Epithelial cell of esophagus (primary cell): ENCODE measurements at regions not wholly inside any gene's neighbourhood (a gene's known extent, or its start where the extent isn't known, plus 50 kb on each side); places are given as distances from the start of the nearest gene placed in this dataset.

Source experiments
- DNase-seq: peaks from one replicate; pipeline ENCODE4 v3.0.0; 2010; ENCODE audit warnings: low read depth
- H3K4me3 ChIP-seq: 2 replicates; pipeline ENCODE4 v1.5.1; 2011; ENCODE audit warnings: mild to moderate bottlenecking, low read length, control low read depth
- CTCF ChIP-seq: IDR thresholded peaks from 2 replicates; pipeline ENCODE4 v1.5.1; 2011; ENCODE audit warnings: low read depth, mild to moderate bottlenecking, low read length, control low read depth, inconsistent platforms; ENCODE audit not compliant: insufficient read depth; ENCODE audit errors: missing control alignments

- H3K4me3 ChIP-seq: no peak overlapping the region
- no peak for DNase-seq
- no peak for TF ChIP-seq CTCF
Observed at GRCh38 chr9:118976160-118976559, 393.1 kb downstream of the BRINP1 start.

- TF ChIP-seq CTCF: no peak
- DNase-seq: no peak
- no peak overlapping the region for H3K4me3 ChIP-seq
Observed at GRCh38 chr9:118984607-118985006, 384.6 kb downstream of the BRINP1 start.

- DNase-seq: no peak
- H3K4me3 ChIP-seq: no peak overlapping the region
- TF ChIP-seq CTCF: no peak
Observed at GRCh38 chr9:118985851-118986250, 383.4 kb downstream of the BRINP1 start.

- no peak for DNase-seq
- TF ChIP-seq CTCF: no peak
- no peak overlapping the region for H3K4me3 ChIP-seq
Observed at GRCh38 chr9:118987167-118987566, 382.1 kb downstream of the BRINP1 start.

- no peak for TF ChIP-seq CTCF
- no peak for DNase-seq
- H3K4me3 ChIP-seq: no peak overlapping the region
Observed at GRCh38 chr9:118990949-118991348, 378.3 kb downstream of the BRINP1 start.

GRCh38 chr9:118991366-118992285 lies 377.6 kb downstream of the BRINP1 start:
- TF ChIP-seq CTCF: no peak
- peak; percentile 2 for DNase-seq
- H3K4me3 ChIP-seq: no peak overlapping the region
